Muscle of leg (tissue), 3 donors: ENCODE measurements at regions not wholly inside any gene's neighbourhood (a gene's known extent, or its start where the extent isn't known, plus 50 kb on each side); places are given as distances from the start of the nearest gene placed in this dataset.

Experiments used
- DNase-seq: peaks from one replicate; pipeline ENCODE4 v3.0.0; 2013
- H3K27ac ChIP-seq: one replicate; pipeline ENCODE4 v1.5.1; 2013; ENCODE audit warnings: mild to moderate bottlenecking, low read length, control low read depth
- H3K27me3 ChIP-seq: one replicate; pipeline ENCODE4 v1.6.1; 2013; ENCODE audit warnings: low read length; ENCODE audit not compliant: control insufficient read depth, insufficient read depth
- H3K36me3 ChIP-seq: one replicate; pipeline ENCODE4 v1.6.1; 2013; ENCODE audit warnings: low read length; ENCODE audit not compliant: control insufficient read depth, insufficient read depth
- H3K4me1 ChIP-seq: one replicate; pipeline ENCODE4 v1.6.1; 2013; ENCODE audit warnings: low read length; ENCODE audit not compliant: control insufficient read depth, insufficient read depth
- H3K4me3 ChIP-seq: one replicate; pipeline ENCODE4 v1.5.1; 2013; ENCODE audit warnings: low read length, control low read depth
- H3K9me3 ChIP-seq: replicated peaks from 2 replicates; pipeline ENCODE4 v1.6.1; 2013; ENCODE audit warnings: low read depth, low read length; ENCODE audit not compliant: control insufficient read depth
- WGBS: methylation state at CpG from one replicate; pipeline ENCODE4 v1.1.5; 2013; ENCODE audit warnings: missing lambda C conversion rate; ENCODE audit not compliant: insufficient coverage; 5-methylcytosine and 5-hydroxymethylcytosine counted together

GRCh38 chr6:104344223-104344622, 515.5 kb downstream of the HACE1 start:
- no peak overlapping the region for H3K4me3 ChIP-seq
- no peak overlapping the region for H3K27ac ChIP-seq
- WGBS, result 88% methylated on average over 1 of the region's 2 CpGs

GRCh38 chr6:104332364-104332763, 527.4 kb downstream of the HACE1 start:
- Histone ChIP-seq H3K4me3 (no peak overlapping the region), H3K4me1 (no peaks in the 10 kb centered on the region), H3K27ac (no peak overlapping the region), H3K36me3 (no peaks in the 10 kb centered on the region), H3K9me3 (no peaks in the 10 kb centered on the region), H3K27me3 (no peaks in the 10 kb centered on the region)
- no peak for DNase-seq
- no CpG with 5 or more reads among the region's 4 CpGs for WGBS

More at GRCh38 chr6:104344223-104344622, 515.5 kb downstream of the HACE1 start:
- no peaks in the 10 kb centered on the region for H3K4me1 ChIP-seq
- peaks cover 7% of the 10 kb centered on the region for H3K9me3 ChIP-seq
- H3K36me3 ChIP-seq, result no peaks in the 10 kb centered on the region
- no peak for DNase-seq
- H3K27me3 ChIP-seq, result no peaks in the 10 kb centered on the region

GRCh38 chr6:104326173-104327001, 533.3 kb downstream of the HACE1 start:
- WGBS, result 72% methylated on average over 4 of the region's 7 CpGs
- H3K9me3 ChIP-seq, result no peaks in the 10 kb centered on the region
- peak; percentile 22 for DNase-seq
- H3K27ac ChIP-seq, result no peak overlapping the region
- no peaks in the 10 kb centered on the region for H3K36me3 ChIP-seq
- H3K27me3 ChIP-seq, result no peaks in the 10 kb centered on the region
- no peak overlapping the region for H3K4me3 ChIP-seq
- no peaks in the 10 kb centered on the region for H3K4me1 ChIP-seq

- Histone ChIP-seq H3K27me3 (no peaks in the 10 kb centered on the region), H3K36me3 (no peaks in the 10 kb centered on the region), H3K4me3 (no peak overlapping the region), H3K9me3 (no peaks in the 10 kb centered on the region), H3K4me1 (no peaks in the 10 kb centered on the region), H3K27ac (no peak overlapping the region)
- 25% methylated on average over 2 of the region's 9 CpGs for WGBS
- peak; percentile 28 for DNase-seq
Observed at GRCh38 chr6:104325341-104326172, 534.2 kb downstream of the HACE1 start.

GRCh38 chr6:104324301-104324700, 535.4 kb downstream of the HACE1 start:
- H3K4me3 ChIP-seq, result no peak overlapping the region
- H3K9me3 ChIP-seq, result no peaks in the 10 kb centered on the region
- no CpG with 5 or more reads among the region's 1 CpG for WGBS
- H3K36me3 ChIP-seq, result no peaks in the 10 kb centered on the region
- no peak overlapping the region for H3K27ac ChIP-seq
- no peaks in the 10 kb centered on the region for H3K4me1 ChIP-seq
- no peaks in the 10 kb centered on the region for H3K27me3 ChIP-seq
- no peak for DNase-seq

- no peaks in the 10 kb centered on the region for H3K27me3 ChIP-seq
- H3K36me3 ChIP-seq, result no peaks in the 10 kb centered on the region
- DNase-seq, result peak; percentile 23
- H3K27ac ChIP-seq, result no peak overlapping the region
- H3K9me3 ChIP-seq, result no peaks in the 10 kb centered on the region
- H3K4me1 ChIP-seq, result no peaks in the 10 kb centered on the region
- H3K4me3 ChIP-seq, result no peak overlapping the region
- WGBS, result 75% methylated on average over 2 of the region's 5 CpGs
Observed at GRCh38 chr6:104322841-104323240, 536.9 kb downstream of the HACE1 start.

GRCh38 chr6:104321301-104321700, 538.4 kb downstream of the HACE1 start:
- Histone ChIP-seq H3K27ac (no peak overlapping the region), H3K4me3 (no peak overlapping the region), H3K9me3 (no peaks in the 10 kb centered on the region), H3K27me3 (no peaks in the 10 kb centered on the region), H3K4me1 (no peaks in the 10 kb centered on the region), H3K36me3 (no peaks in the 10 kb centered on the region)
- DNase-seq, result no peak
- WGBS, result no CpG with 5 or more reads among the region's 1 CpG

- H3K4me3 ChIP-seq, result no peak overlapping the region
- H3K9me3 ChIP-seq, result no peaks in the 10 kb centered on the region
- WGBS, result no CpG with 5 or more reads among the region's 4 CpGs
- no peaks in the 10 kb centered on the region for H3K4me1 ChIP-seq
- H3K27ac ChIP-seq, result no peak overlapping the region
- DNase-seq, result no peak
- no peaks in the 10 kb centered on the region for H3K27me3 ChIP-seq
- no peaks in the 10 kb centered on the region for H3K36me3 ChIP-seq
Observed at GRCh38 chr6:104320896-104321295, 538.8 kb downstream of the HACE1 start.

- Histone ChIP-seq H3K27ac (no peak overlapping the region), H3K4me3 (no peak overlapping the region), H3K27me3 (no peaks in the 10 kb centered on the region), H3K9me3 (no peaks in the 10 kb centered on the region), H3K36me3 (no peaks in the 10 kb centered on the region), H3K4me1 (no peaks in the 10 kb centered on the region)
- WGBS, result no CpG with 5 or more reads among the region's 3 CpGs
- DNase-seq, result no peak
Observed at GRCh38 chr6:104312851-104313250, 546.9 kb downstream of the HACE1 start.

- 100% methylated on average over 1 of the region's 2 CpGs for WGBS
- H3K9me3 ChIP-seq, result no peaks in the 10 kb centered on the region
Observed at GRCh38 chr6:104306211-104306610, 553.5 kb downstream of the HACE1 start.

More at GRCh38 chr6:104306211-104306610, 553.5 kb downstream of the HACE1 start:
- no peaks in the 10 kb centered on the region for H3K4me1 ChIP-seq
- no peak overlapping the region for H3K27ac ChIP-seq
- H3K4me3 ChIP-seq, result no peak overlapping the region
- H3K27me3 ChIP-seq, result no peaks in the 10 kb centered on the region
- no peak for DNase-seq
- H3K36me3 ChIP-seq, result no peaks in the 10 kb centered on the region
